BLaER1 (cell line): ENCODE measurements at regions not wholly inside any gene's neighbourhood (a gene's known extent, or its start where the extent isn't known, plus 50 kb on each side); places are given as distances from the start of the nearest gene placed in this dataset.
A peak's percentile ranks its signal among the peaks of the same experiment; 100 is the strongest.

Experiments
- H3K27ac ChIP-seq: shearing (Covaris generic); formaldehyde crosslinking; 2 replicates; pipeline ENCODE4 v1.8.1; 2022
- H3K27me3 ChIP-seq: shearing (Covaris generic); formaldehyde crosslinking; 2 replicates; pipeline ENCODE4 v1.8.1; 2022
- H3K36me3 ChIP-seq: shearing (Covaris generic); formaldehyde crosslinking; 2 replicates; pipeline ENCODE4 v1.8.1; 2022
- H3K4me1 ChIP-seq: shearing (Covaris generic); formaldehyde crosslinking; 2 replicates; pipeline ENCODE4 v1.8.1; 2022
- H3K4me2 ChIP-seq: shearing (Covaris generic); formaldehyde crosslinking; 2 replicates; pipeline ENCODE4 v1.8.1; 2022
- H3K4me3 ChIP-seq: shearing (Covaris generic); formaldehyde crosslinking; 2 replicates; pipeline ENCODE4 v1.8.1; 2022
- H3K9ac ChIP-seq: shearing (Covaris generic); formaldehyde crosslinking; 2 replicates; pipeline ENCODE4 v1.8.1; 2022
- H3K9me3 ChIP-seq: shearing (Covaris generic); formaldehyde crosslinking; 2 replicates; pipeline ENCODE4 v1.8.1; 2022
- H4K20me1 ChIP-seq: shearing (Covaris generic); formaldehyde crosslinking; 2 replicates; pipeline ENCODE4 v1.8.1; 2022
- Cebpa-rat ChIP-seq: shearing (Covaris generic); IDR thresholded peaks from 2 replicates; pipeline ENCODE4 v1.8.1; 2022

- no peaks in the 10 kb centered on the region for H3K9me3 ChIP-seq
- peak; percentile 68; the same call in 1 of the 2 replicates for TF ChIP-seq Cebpa-rat
- H3K4me3 ChIP-seq: peak overlapping the region; percentile 62
- H3K36me3 ChIP-seq: no peaks in the 10 kb centered on the region
- H3K27ac ChIP-seq: peak overlapping the region; percentile 80
- peak overlapping the region; percentile 98 for H3K4me2 ChIP-seq
- H3K27me3 ChIP-seq: no peaks in the 10 kb centered on the region
- H4K20me1 ChIP-seq: no peaks in the 10 kb centered on the region
- H3K9ac ChIP-seq: peak overlapping the region; percentile 71
- peaks cover 97% of the 10 kb centered on the region for H3K4me1 ChIP-seq
Measured at GRCh38 chr16:85461022-85461813, 151.9 kb upstream of the GSE1 start.

- Histone ChIP-seq H3K4me1 (peaks cover 97% of the 10 kb centered on the region), H3K36me3 (no peaks in the 10 kb centered on the region), H3K9me3 (no peaks in the 10 kb centered on the region), H3K4me2 (peak overlapping the region; percentile 98), H3K4me3 (peak overlapping the region; percentile 62), H3K27me3 (no peaks in the 10 kb centered on the region), H3K9ac (peak overlapping the region; percentile 71), H4K20me1 (no peaks in the 10 kb centered on the region), H3K27ac (peak overlapping the region; percentile 80)
- no peak for TF ChIP-seq Cebpa-rat
Measured at GRCh38 chr16:85461814-85462713, 151.1 kb upstream of the GSE1 start.

GRCh38 chr16:85462714-85463611, 150.2 kb upstream of the GSE1 start:
- peak overlapping the region; percentile 64 for H3K9ac ChIP-seq
- no peaks in the 10 kb centered on the region for H3K36me3 ChIP-seq
- H3K4me3 ChIP-seq: peak overlapping the region; percentile 61
- TF ChIP-seq Cebpa-rat: no peak
- peak overlapping the region; percentile 98 for H3K4me2 ChIP-seq
- peak overlapping the region; percentile 77 for H3K27ac ChIP-seq
- H4K20me1 ChIP-seq: no peaks in the 10 kb centered on the region
- H3K9me3 ChIP-seq: no peaks in the 10 kb centered on the region
- peaks cover 89% of the 10 kb centered on the region for H3K4me1 ChIP-seq
- no peaks in the 10 kb centered on the region for H3K27me3 ChIP-seq

GRCh38 chr16:85463672-85464382, 149.3 kb upstream of the GSE1 start:
- H3K4me1 ChIP-seq: peaks cover 85% of the 10 kb centered on the region
- H3K27ac ChIP-seq: peak overlapping the region; percentile 77
- H3K9me3 ChIP-seq: no peaks in the 10 kb centered on the region
- no peak for TF ChIP-seq Cebpa-rat
- H3K9ac ChIP-seq: no peak overlapping the region; the same call in none of the 2 replicates
- peak overlapping the region; percentile 98 for H3K4me2 ChIP-seq
- H3K4me3 ChIP-seq: peak overlapping the region; percentile 61
- H4K20me1 ChIP-seq: no peaks in the 10 kb centered on the region
- H3K36me3 ChIP-seq: no peaks in the 10 kb centered on the region
- H3K27me3 ChIP-seq: no peaks in the 10 kb centered on the region

GRCh38 chr16:85464383-85465305, 148.5 kb upstream of the GSE1 start:
- H3K4me3 ChIP-seq: peak overlapping the region; percentile 61
- peak overlapping the region; percentile 98 for H3K4me2 ChIP-seq
- TF ChIP-seq Cebpa-rat: no peak
- H3K9me3 ChIP-seq: no peaks in the 10 kb centered on the region
- no peaks in the 10 kb centered on the region for H3K36me3 ChIP-seq
- H3K27me3 ChIP-seq: no peaks in the 10 kb centered on the region
- H4K20me1 ChIP-seq: no peaks in the 10 kb centered on the region
- H3K27ac ChIP-seq: peak overlapping the region; percentile 77; the same call in 1 of the 2 replicates
- H3K4me1 ChIP-seq: peaks cover 85% of the 10 kb centered on the region
- H3K9ac ChIP-seq: no peak overlapping the region; the same call in 1 of the 2 replicates

- Histone ChIP-seq H3K36me3 (no peaks in the 10 kb centered on the region), H4K20me1 (no peaks in the 10 kb centered on the region), H3K27ac (0 out of 2 replicates have a peak overlapping the region, but pooled peaks have one; percentile 42), H3K27me3 (no peaks in the 10 kb centered on the region), H3K9ac (no peak overlapping the region; the same call in 1 of the 2 replicates), H3K4me3 (no peak overlapping the region), H3K4me2 (peak overlapping the region; percentile 98), H3K9me3 (no peaks in the 10 kb centered on the region), H3K4me1 (peaks cover 85% of the 10 kb centered on the region)
- TF ChIP-seq Cebpa-rat: no peak
Measured at GRCh38 chr16:85465328-85466303, 147.5 kb upstream of the GSE1 start.

- Histone ChIP-seq H3K36me3 (no peaks in the 10 kb centered on the region), H3K9me3 (no peaks in the 10 kb centered on the region), H3K4me3 (no peak overlapping the region), H3K27me3 (no peaks in the 10 kb centered on the region), H3K9ac (no peak overlapping the region), H3K4me1 (peaks cover 85% of the 10 kb centered on the region), H3K27ac (0 out of 2 replicates have a peak overlapping the region, but pooled peaks have one; percentile 42), H3K4me2 (peak overlapping the region; percentile 45), H4K20me1 (no peaks in the 10 kb centered on the region)
- TF ChIP-seq Cebpa-rat: no peak
Measured at GRCh38 chr16:85466304-85466700, 146.8 kb upstream of the GSE1 start.
